Hepatocyte (in vitro differentiated cells): ENCODE measurements at regions not wholly inside any gene's neighbourhood (a gene's known extent, or its start where the extent isn't known, plus 50 kb on each side); places are given as distances from the start of the nearest gene placed in this dataset.

Experiments
- EZH2 ChIP-seq: fragments of 200-600 bp; sonication (generic); IDR thresholded peaks from 2 replicates; pipeline ENCODE4 v1.6.1; 2016; ENCODE audit warnings: antibody characterized with exemption, mild to moderate bottlenecking, borderline replicate concordance
- EZH2phosphoT487 ChIP-seq: fragments of 200-600 bp; sonication (generic); IDR thresholded peaks from one replicate; pipeline ENCODE4 v1.6.1; 2018; ENCODE audit warnings: antibody characterized with exemption, mild to moderate bottlenecking, low read depth, moderate library complexity; ENCODE audit not compliant: unreplicated experiment, severe bottlenecking
- TF ChIP-seq, protein P1 (sequence below): fragments of 200-600 bp; sonication (generic); IDR thresholded peaks from 2 replicates; pipeline ENCODE4 v1.5.1; 2016; ENCODE audit warnings: antibody characterized with exemption, mild to moderate bottlenecking; ENCODE audit not compliant: poor library complexity

DNA sequence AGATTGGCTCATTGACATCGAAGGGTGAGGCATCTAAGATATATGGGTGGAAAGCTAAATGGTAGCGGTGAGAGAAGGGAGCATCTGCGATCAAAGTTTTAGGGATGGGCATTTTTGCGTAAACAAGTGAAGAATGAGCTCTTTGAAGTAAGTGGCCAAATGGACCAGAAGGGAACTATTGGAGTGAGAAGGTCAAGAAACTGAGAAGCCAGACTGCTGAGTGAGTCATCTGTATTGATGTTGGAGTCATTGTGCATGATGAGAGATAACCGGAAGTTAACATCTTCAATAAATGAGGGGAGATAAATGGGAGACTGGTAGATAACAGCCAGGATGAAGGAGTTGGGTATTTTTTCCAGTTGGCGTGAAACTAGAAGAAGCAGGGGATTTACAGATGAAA lies 271.9 kb upstream of the PDE3A start:
- TF ChIP-seq, protein P1, sequence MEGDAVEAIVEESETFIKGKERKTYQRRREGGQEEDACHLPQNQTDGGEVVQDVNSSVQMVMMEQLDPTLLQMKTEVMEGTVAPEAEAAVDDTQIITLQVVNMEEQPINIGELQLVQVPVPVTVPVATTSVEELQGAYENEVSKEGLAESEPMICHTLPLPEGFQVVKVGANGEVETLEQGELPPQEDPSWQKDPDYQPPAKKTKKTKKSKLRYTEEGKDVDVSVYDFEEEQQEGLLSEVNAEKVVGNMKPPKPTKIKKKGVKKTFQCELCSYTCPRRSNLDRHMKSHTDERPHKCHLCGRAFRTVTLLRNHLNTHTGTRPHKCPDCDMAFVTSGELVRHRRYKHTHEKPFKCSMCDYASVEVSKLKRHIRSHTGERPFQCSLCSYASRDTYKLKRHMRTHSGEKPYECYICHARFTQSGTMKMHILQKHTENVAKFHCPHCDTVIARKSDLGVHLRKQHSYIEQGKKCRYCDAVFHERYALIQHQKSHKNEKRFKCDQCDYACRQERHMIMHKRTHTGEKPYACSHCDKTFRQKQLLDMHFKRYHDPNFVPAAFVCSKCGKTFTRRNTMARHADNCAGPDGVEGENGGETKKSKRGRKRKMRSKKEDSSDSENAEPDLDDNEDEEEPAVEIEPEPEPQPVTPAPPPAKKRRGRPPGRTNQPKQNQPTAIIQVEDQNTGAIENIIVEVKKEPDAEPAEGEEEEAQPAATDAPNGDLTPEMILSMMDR = no peak
- TF ChIP-seq EZH2 (no peak), EZH2phosphoT487 (no peak)
